ENCODE measurements at regions not wholly inside any gene's neighbourhood (a gene's known extent, or its start where the extent isn't known, plus 50 kb on each side); places are given as distances from the start of the nearest gene placed in this dataset.

DNA sequence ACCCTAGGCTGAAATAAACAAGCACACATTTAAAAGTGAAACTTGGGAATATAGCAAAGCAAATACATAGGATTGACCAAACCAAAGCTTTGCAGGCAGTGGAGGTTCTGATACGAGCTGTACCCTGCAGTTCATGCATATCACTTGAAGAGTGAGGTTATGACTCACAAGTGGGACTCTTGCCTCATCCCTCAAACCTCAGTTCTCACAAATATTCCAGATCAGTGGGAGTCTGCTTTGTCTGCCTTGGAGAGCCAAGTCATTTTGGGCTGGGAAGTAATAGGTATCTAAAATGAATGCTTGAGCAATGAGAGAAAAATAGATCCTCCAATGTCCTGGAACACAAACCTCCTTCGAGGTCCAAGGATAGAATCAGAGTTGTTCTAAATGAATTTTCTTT is 116.4 kb downstream of the LRIG3 start:
- Mint-ChIP-seq H3K4me3 (no peak overlapping the region), H3K27ac (no peak overlapping the region), H3K27me3 (no peaks in the 10 kb centered on the region), H3K4me1 (no peaks in the 10 kb centered on the region), H3K9me3 (peaks cover 0 to 6% (median 3%) of the 10 kb centered on the region in 3 donors), H3K36me3 (no peaks in the 10 kb centered on the region)
- POLR2A ChIA-PET: no interaction called here
- Histone ChIP-seq H3K27me3 (replicated peaks in 1 of 2; ENCODE audit: control insufficient read depth in 2 of 2, extremely low read depth in 1 of 2, insufficient read depth in 2 of 2, low read length in 1 of 2) (no peaks in the 10 kb centered on the region), H3K4me1 (ENCODE audit: control insufficient read depth in 1 of 2, extremely low read depth in 1 of 2, insufficient read depth in 2 of 2, low read length in 2 of 2) (no peaks in the 10 kb centered on the region), H3K27ac (ENCODE audit: low read length) (no peak overlapping the region), H3K9me3 (no peaks in the 10 kb centered on the region), H3K4me3 (ENCODE audit: control insufficient read depth in 1 of 2, extremely low read depth in 1 of 2, low read length in 1 of 2) (no peak overlapping the region), H3K36me3 (ENCODE audit: control insufficient read depth in 2 of 2, extremely low read depth in 1 of 2, insufficient read depth in 1 of 2, low read length in 1 of 2) (no peaks in the 10 kb centered on the region)
- no CpG with 5 or more reads among the region's 2 CpGs for WGBS (ENCODE audit: insufficient coverage)
- CTCF ChIA-PET: no interaction called here
- ATAC-seq (replicated peaks in 1 of 4) (no peak), DNase-seq (no peak)

DNA sequence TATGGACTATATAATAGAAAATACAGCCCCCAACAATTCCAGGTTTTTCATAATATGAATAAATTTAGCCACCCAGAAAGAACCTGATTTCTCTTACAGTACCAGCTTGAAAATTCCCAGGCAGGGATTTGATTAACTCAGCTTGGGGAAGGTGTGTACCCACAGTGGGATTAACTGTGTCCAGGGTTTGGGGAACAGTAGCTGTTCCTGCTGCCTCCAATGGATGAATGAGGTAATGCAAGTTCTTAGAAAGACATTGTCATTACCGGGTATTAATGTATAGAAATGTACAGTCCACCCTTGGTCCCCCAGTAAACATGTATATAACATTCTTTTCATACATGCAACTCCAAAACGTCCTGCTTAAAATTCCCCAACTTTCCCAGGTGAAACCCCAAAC is 115.6 kb downstream of the LRIG3 start:
- no peak overlapping the region for H3K4me3 Mint-ChIP-seq
- H3K27ac ChIP-seq (ENCODE audit: low read length): no peak overlapping the region
- no peaks in the 10 kb centered on the region for H3K4me1 Mint-ChIP-seq
- no peaks in the 10 kb centered on the region for H3K36me3 ChIP-seq (ENCODE audit: control insufficient read depth in 2 of 2, extremely low read depth in 1 of 2, insufficient read depth in 1 of 2, low read length in 1 of 2)
- ATAC-seq (replicated peaks in 1 of 4): no peak
- ChIA-PET CTCF (no interaction called here), POLR2A (no interaction called here)
- no peak overlapping the region for H3K4me3 ChIP-seq (ENCODE audit: control insufficient read depth in 1 of 2, extremely low read depth in 1 of 2, low read length in 1 of 2)
- H3K27ac Mint-ChIP-seq: no peak overlapping the region
- peaks cover 0 to 4% (median 3%) of the 10 kb centered on the region in 3 donors for H3K9me3 Mint-ChIP-seq
- H3K4me1 ChIP-seq (ENCODE audit: control insufficient read depth in 1 of 2, extremely low read depth in 1 of 2, insufficient read depth in 2 of 2, low read length in 2 of 2): no peaks in the 10 kb centered on the region
- no peaks in the 10 kb centered on the region for H3K36me3 Mint-ChIP-seq
- H3K9me3 ChIP-seq: no peaks in the 10 kb centered on the region
- DNase-seq: no peak
- H3K27me3 ChIP-seq (replicated peaks in 1 of 2; ENCODE audit: control insufficient read depth in 2 of 2, extremely low read depth in 1 of 2, insufficient read depth in 2 of 2, low read length in 1 of 2): no peaks in the 10 kb centered on the region
- WGBS (ENCODE audit: insufficient coverage): no CpG with 5 or more reads among the region's 2 CpGs
- H3K27me3 Mint-ChIP-seq: no peaks in the 10 kb centered on the region

DNA sequence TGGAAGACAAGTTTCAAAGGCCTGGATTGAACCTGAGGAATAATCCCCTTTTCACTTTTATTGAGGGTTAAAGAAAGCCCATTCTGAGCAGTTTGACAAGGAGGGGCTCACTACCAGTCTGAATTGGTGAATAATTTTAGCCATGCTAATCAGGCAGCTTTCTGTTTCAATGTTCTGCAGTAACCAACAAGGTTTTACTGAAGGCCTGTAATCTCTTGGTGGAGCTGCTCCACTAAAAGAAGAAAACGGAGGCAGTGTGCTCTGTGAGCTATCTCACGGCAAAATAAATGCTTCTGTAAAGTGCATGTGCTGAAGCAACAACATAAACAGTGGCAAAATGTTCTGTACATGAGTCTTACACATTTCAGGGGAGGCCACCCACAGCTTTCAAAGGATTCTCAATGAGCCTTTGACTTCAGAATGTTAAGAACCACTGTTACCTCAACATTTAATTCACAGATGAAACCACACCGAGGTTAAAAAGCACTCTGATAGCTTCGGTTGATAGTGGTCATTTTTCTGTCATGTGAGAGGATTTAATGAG is 111.2 kb downstream of the LRIG3 start:
- Histone ChIP-seq H3K4me1 (ENCODE audit: control insufficient read depth in 1 of 2, extremely low read depth in 1 of 2, insufficient read depth in 2 of 2, low read length in 2 of 2) (no peaks in the 10 kb centered on the region), H3K27me3 (replicated peaks in 1 of 2; ENCODE audit: control insufficient read depth in 2 of 2, extremely low read depth in 1 of 2, insufficient read depth in 2 of 2, low read length in 1 of 2) (no peaks in the 10 kb centered on the region), H3K4me3 (ENCODE audit: control insufficient read depth in 1 of 2, extremely low read depth in 1 of 2, low read length in 1 of 2) (no peak overlapping the region), H3K27ac (ENCODE audit: low read length) (no peak overlapping the region), H3K36me3 (ENCODE audit: control insufficient read depth in 2 of 2, extremely low read depth in 1 of 2, insufficient read depth in 1 of 2, low read length in 1 of 2) (no peaks in the 10 kb centered on the region), H3K9me3 (no peaks in the 10 kb centered on the region)
- CTCF ChIA-PET: no interaction called here
- WGBS (ENCODE audit: insufficient coverage): 61% methylated on average over 2 of the region's 4 CpGs
- peaks cover 0 to 3% of the 10 kb centered on the region in 2 donors for H3K27me3 Mint-ChIP-seq
- no peak overlapping the region for H3K4me3 Mint-ChIP-seq
- no peaks in the 10 kb centered on the region for H3K36me3 Mint-ChIP-seq
- peaks cover 0 to 5% (median 0%) of the 10 kb centered on the region in 3 donors for H3K9me3 Mint-ChIP-seq
- H3K4me1 Mint-ChIP-seq: no peaks in the 10 kb centered on the region
- POLR2A ChIA-PET: no interaction called here
- H3K27ac Mint-ChIP-seq: no peak overlapping the region
- no peak for DNase-seq
- no peak for ATAC-seq (replicated peaks in 1 of 4)

DNA sequence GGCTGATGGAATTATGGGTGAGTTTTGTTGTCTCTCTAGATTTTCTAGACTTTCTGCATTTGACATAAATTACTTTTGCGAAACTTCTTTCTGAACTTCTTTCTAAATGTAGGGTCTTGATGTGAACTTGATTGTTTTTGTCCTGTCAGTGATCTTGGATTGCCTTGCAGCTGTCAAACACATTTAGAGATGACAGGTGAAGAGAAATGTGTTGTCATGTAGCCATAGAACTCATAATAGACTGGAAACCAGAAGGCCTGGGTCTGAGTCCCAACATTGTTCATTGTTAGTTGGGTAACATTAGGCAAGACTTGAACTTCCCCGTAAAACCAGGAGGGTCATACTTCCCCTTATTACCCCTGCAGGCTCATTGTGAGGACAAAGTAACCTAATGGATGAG is 109.0 kb downstream of the LRIG3 start:
- Histone ChIP-seq H3K9me3 (no peaks in the 10 kb centered on the region), H3K4me1 (ENCODE audit: control insufficient read depth in 1 of 2, extremely low read depth in 1 of 2, insufficient read depth in 2 of 2, low read length in 2 of 2) (no peaks in the 10 kb centered on the region), H3K4me3 (ENCODE audit: control insufficient read depth in 1 of 2, extremely low read depth in 1 of 2, low read length in 1 of 2) (no peak overlapping the region), H3K36me3 (ENCODE audit: control insufficient read depth in 2 of 2, extremely low read depth in 1 of 2, insufficient read depth in 1 of 2, low read length in 1 of 2) (no peaks in the 10 kb centered on the region), H3K27ac (ENCODE audit: low read length) (no peak overlapping the region), H3K27me3 (replicated peaks in 1 of 2; ENCODE audit: control insufficient read depth in 2 of 2, extremely low read depth in 1 of 2, insufficient read depth in 2 of 2, low read length in 1 of 2) (no peaks in the 10 kb centered on the region)
- H3K27me3 Mint-ChIP-seq: peaks cover 0 to 3% of the 10 kb centered on the region in 2 donors
- POLR2A ChIA-PET: no interaction called here
- WGBS (ENCODE audit: insufficient coverage): 100% methylated on average over 1 of the region's 2 CpGs
- CTCF ChIA-PET: no interaction called here
- ATAC-seq (replicated peaks in 1 of 4) (no peak), DNase-seq (no peak)
- H3K9me3 Mint-ChIP-seq: peaks cover 2 to 5% (median 4%) of the 10 kb centered on the region in 3 donors
- no peak overlapping the region for H3K27ac Mint-ChIP-seq
- H3K36me3 Mint-ChIP-seq: no peaks in the 10 kb centered on the region
- H3K4me3 Mint-ChIP-seq: no peak overlapping the region
- no peaks in the 10 kb centered on the region for H3K4me1 Mint-ChIP-seq

DNA sequence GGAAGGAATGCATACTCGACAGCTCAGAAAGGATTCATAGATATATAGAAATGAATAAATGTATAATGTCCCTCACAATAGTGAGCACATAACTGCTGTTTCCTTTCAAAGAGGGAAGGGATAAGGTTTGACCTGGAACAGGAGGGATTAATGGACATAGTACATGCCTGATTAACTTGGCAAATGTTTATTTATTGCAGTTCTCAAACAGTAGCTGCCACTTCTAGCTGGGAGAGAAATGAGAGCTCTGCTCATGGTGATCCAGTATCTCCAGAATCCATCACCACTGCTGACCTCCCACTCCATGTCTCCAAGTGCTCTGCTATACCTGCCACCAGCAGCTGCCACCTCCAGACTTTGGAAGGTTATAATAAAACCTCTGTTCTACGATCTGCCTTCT is 108.1 kb downstream of the LRIG3 start:
- POLR2A ChIA-PET: no interaction called here
- no CpG with 5 or more reads among the region's 2 CpGs for WGBS (ENCODE audit: insufficient coverage)

DNA sequence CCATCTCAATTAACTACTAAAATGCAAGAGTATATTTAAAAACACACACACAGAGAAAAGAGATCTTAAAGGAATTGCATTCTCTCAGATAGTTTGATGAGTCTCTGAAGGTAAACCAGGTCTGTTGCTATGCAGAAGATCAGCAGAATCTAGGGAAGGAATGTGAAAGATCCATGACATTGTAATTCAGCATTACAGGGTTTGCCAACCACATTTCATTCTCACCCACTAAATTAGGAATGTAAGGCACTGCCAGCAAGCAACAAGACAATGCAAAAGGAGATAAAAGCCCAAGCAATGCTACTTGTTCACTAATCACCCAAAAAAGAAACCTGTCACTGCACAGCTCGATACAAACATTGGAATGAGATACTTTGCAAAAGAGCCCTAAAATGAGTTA is 106.3 kb downstream of the LRIG3 start:
- Mint-ChIP-seq H3K27me3 (peaks cover 0 to 3% of the 10 kb centered on the region in 2 donors), H3K4me3 (no peak overlapping the region), H3K27ac (no peak overlapping the region), H3K36me3 (no peaks in the 10 kb centered on the region), H3K4me1 (no peaks in the 10 kb centered on the region), H3K9me3 (peaks cover 2 to 5% (median 4%) of the 10 kb centered on the region in 3 donors)
- POLR2A ChIA-PET: no interaction called here
- CTCF ChIA-PET: no interaction called here
- DNase-seq: no peak
- no peak for ATAC-seq (replicated peaks in 1 of 4)
- H3K36me3 ChIP-seq (ENCODE audit: control insufficient read depth in 2 of 2, extremely low read depth in 1 of 2, insufficient read depth in 1 of 2, low read length in 1 of 2): no peaks in the 10 kb centered on the region
- 50% methylated on average over 1 of the region's 1 CpG for WGBS (ENCODE audit: insufficient coverage)
- no peak overlapping the region for H3K4me3 ChIP-seq (ENCODE audit: control insufficient read depth in 1 of 2, extremely low read depth in 1 of 2, low read length in 1 of 2)
- no peak overlapping the region for H3K27ac ChIP-seq (ENCODE audit: low read length)
- no peaks in the 10 kb centered on the region for H3K4me1 ChIP-seq (ENCODE audit: control insufficient read depth in 1 of 2, extremely low read depth in 1 of 2, insufficient read depth in 2 of 2, low read length in 2 of 2)
- H3K27me3 ChIP-seq (replicated peaks in 1 of 2; ENCODE audit: control insufficient read depth in 2 of 2, extremely low read depth in 1 of 2, insufficient read depth in 2 of 2, low read length in 1 of 2): no peaks in the 10 kb centered on the region
- no peaks in the 10 kb centered on the region for H3K9me3 ChIP-seq

More for the DNA sequence above, 108.1 kb downstream of the LRIG3 start:
- Mint-ChIP-seq H3K4me1 (no peaks in the 10 kb centered on the region), H3K9me3 (peaks cover 2 to 4% (median 3%) of the 10 kb centered on the region in 3 donors), H3K27ac (no peak overlapping the region), H3K36me3 (no peaks in the 10 kb centered on the region), H3K27me3 (peaks cover 0 to 3% of the 10 kb centered on the region in 2 donors), H3K4me3 (no peak overlapping the region)
- Histone ChIP-seq H3K36me3 (ENCODE audit: control insufficient read depth in 2 of 2, extremely low read depth in 1 of 2, insufficient read depth in 1 of 2, low read length in 1 of 2) (no peaks in the 10 kb centered on the region), H3K9me3 (no peaks in the 10 kb centered on the region), H3K27ac (ENCODE audit: low read length) (no peak overlapping the region), H3K27me3 (replicated peaks in 1 of 2; ENCODE audit: control insufficient read depth in 2 of 2, extremely low read depth in 1 of 2, insufficient read depth in 2 of 2, low read length in 1 of 2) (no peaks in the 10 kb centered on the region), H3K4me3 (ENCODE audit: control insufficient read depth in 1 of 2, extremely low read depth in 1 of 2, low read length in 1 of 2) (no peak overlapping the region), H3K4me1 (ENCODE audit: control insufficient read depth in 1 of 2, extremely low read depth in 1 of 2, insufficient read depth in 2 of 2, low read length in 2 of 2) (no peaks in the 10 kb centered on the region)
- DNase-seq (no peak), ATAC-seq (replicated peaks in 1 of 4) (no peak)
- CTCF ChIA-PET: no interaction called here

DNA sequence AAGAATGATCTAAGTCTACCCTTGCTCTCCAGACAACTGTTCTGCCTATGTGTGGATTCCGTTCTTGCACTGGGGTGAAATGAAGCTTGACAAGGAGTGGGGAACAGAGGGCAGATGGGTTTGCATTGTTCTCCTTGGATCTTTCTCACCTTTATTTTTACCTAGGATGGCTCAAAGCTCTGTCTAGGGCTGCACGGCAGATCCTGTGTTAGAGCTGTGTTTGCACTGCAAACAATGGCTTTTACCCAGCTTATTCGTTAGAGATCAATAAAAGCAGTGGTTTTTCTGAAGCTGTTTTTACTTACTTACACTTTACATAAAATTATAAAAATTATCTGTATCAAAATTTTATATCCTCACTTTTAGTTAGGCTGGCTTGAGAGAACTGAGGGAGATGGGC is 105.1 kb downstream of the LRIG3 start:
- ATAC-seq (replicated peaks in 1 of 4) (no peak), DNase-seq (no peak)
- no peaks in the 10 kb centered on the region for H3K36me3 ChIP-seq (ENCODE audit: control insufficient read depth in 2 of 2, extremely low read depth in 1 of 2, insufficient read depth in 1 of 2, low read length in 1 of 2)
- no peaks in the 10 kb centered on the region for H3K27me3 ChIP-seq (replicated peaks in 1 of 2; ENCODE audit: control insufficient read depth in 2 of 2, extremely low read depth in 1 of 2, insufficient read depth in 2 of 2, low read length in 1 of 2)
- peaks cover 2 to 5% (median 4%) of the 10 kb centered on the region in 3 donors for H3K9me3 Mint-ChIP-seq
- no peaks in the 10 kb centered on the region for H3K4me1 Mint-ChIP-seq
- no peak overlapping the region for H3K27ac ChIP-seq (ENCODE audit: low read length)
- H3K4me3 Mint-ChIP-seq: no peak overlapping the region
- H3K4me3 ChIP-seq (ENCODE audit: control insufficient read depth in 1 of 2, extremely low read depth in 1 of 2, low read length in 1 of 2): no peak overlapping the region
- H3K9me3 ChIP-seq: no peaks in the 10 kb centered on the region
- WGBS (ENCODE audit: insufficient coverage): no CpG with 5 or more reads among the region's 3 CpGs
- no peaks in the 10 kb centered on the region for H3K4me1 ChIP-seq (ENCODE audit: control insufficient read depth in 1 of 2, extremely low read depth in 1 of 2, insufficient read depth in 2 of 2, low read length in 2 of 2)
- H3K27me3 Mint-ChIP-seq: peaks cover 0 to 3% of the 10 kb centered on the region in 2 donors
- CTCF ChIA-PET: interaction anchor here in 1 of 2 donors (0.6 kb wide), 1 partner anchor 106 kb away, joined by 3 read pairs; no protein-coding TSS in a partner anchor
- no peak overlapping the region for H3K27ac Mint-ChIP-seq
- no peaks in the 10 kb centered on the region for H3K36me3 Mint-ChIP-seq
- POLR2A ChIA-PET: no interaction called here
